SK-N-SH treated with all-trans-retinoic acid at 6 μM for 48 hours (cell line): ENCODE measurements at regions not wholly inside any gene's neighbourhood (a gene's known extent, or its start where the extent isn't known, plus 50 kb on each side); places are given as distances from the start of the nearest gene placed in this dataset.

Experiments
- ATAC-seq: fragments of 200-7000 bp; cut with Tn5 transposase; 3 replicates; pipeline ENCODE4 v1.9.1; 2020; ENCODE audit warnings: mild to moderate bottlenecking, moderate library complexity
- ARNTL ChIP-seq: fragments of 450-650 bp; formaldehyde crosslinking; IDR thresholded peaks from 2 replicates; pipeline ENCODE4 v1.5.0; 2020; ENCODE audit warnings: low read depth, mild to moderate bottlenecking, moderate library complexity, borderline replicate concordance
- BACH2 ChIP-seq: fragments of 250-450 bp; sonication (Bioruptor Pico); IDR thresholded peaks from 2 replicates; pipeline ENCODE4 v1.9.0; 2021; ENCODE audit warnings: mild to moderate bottlenecking, borderline replicate concordance
- CREB5 ChIP-seq: fragments of 250-450 bp; sonication (Bioruptor Pico); IDR thresholded peaks from 2 replicates; pipeline ENCODE4 v1.5.1; 2020; ENCODE audit warnings: low read depth, mild to moderate bottlenecking, moderate library complexity
- CSRNP3 ChIP-seq: fragments of 250-450 bp; sonication (Bioruptor Pico); IDR thresholded peaks from 2 replicates; pipeline ENCODE4 v1.5.1; 2021; ENCODE audit warnings: mild to moderate bottlenecking, moderate library complexity
- ESRRG ChIP-seq: fragments of 250-450 bp; sonication (Bioruptor Pico); IDR thresholded peaks from 2 replicates; pipeline ENCODE4 v1.6.1; 2021; ENCODE audit warnings: mild to moderate bottlenecking
- GLIS3 ChIP-seq: fragments of 250-450 bp; sonication (Bioruptor Pico); IDR thresholded peaks from 2 replicates; pipeline ENCODE4 v1.5.0; 2020; ENCODE audit warnings: mild to moderate bottlenecking, moderate library complexity
- ISL1 ChIP-seq: fragments of 250-450 bp; sonication (Bioruptor Pico); IDR thresholded peaks from 2 replicates; pipeline ENCODE4 v2.1.2; 2022; ENCODE audit warnings: mild to moderate bottlenecking, moderate library complexity
- OSR1 ChIP-seq: fragments of 250-450 bp; sonication (Bioruptor Pico); IDR thresholded peaks from 2 replicates; pipeline ENCODE4 v1.8.0; 2022; ENCODE audit warnings: moderate library complexity, mild to moderate bottlenecking, inconsistent platforms
- POU6F1 ChIP-seq: fragments of 250-450 bp; sonication (Bioruptor Pico); IDR thresholded peaks from 2 replicates; pipeline ENCODE4 v1.8.0; 2021; ENCODE audit warnings: low read depth, mild to moderate bottlenecking, moderate library complexity, borderline replicate concordance
- PPARA ChIP-seq: fragments of 250-450 bp; sonication (Bioruptor Pico); IDR thresholded peaks from 2 replicates; pipeline ENCODE4 v1.5.0; 2020; ENCODE audit warnings: mild to moderate bottlenecking, borderline replicate concordance
- SNAI2 ChIP-seq: fragments of 250-450 bp; sonication (Bioruptor Pico); IDR thresholded peaks from 2 replicates; pipeline ENCODE4 v1.5.0; 2020; ENCODE audit warnings: mild to moderate bottlenecking, moderate library complexity
- TCF4 ChIP-seq: fragments of 250-450 bp; sonication (Bioruptor Pico); IDR thresholded peaks from 2 replicates; pipeline ENCODE4 v1.8.0; 2021; ENCODE audit warnings: mild to moderate bottlenecking, moderate library complexity, borderline replicate concordance
- TOX ChIP-seq: fragments of 250-450 bp; sonication (Bioruptor Pico); IDR thresholded peaks from 2 replicates; pipeline ENCODE4 v1.8.0; 2021; ENCODE audit warnings: mild to moderate bottlenecking, moderate library complexity, borderline replicate concordance
- TSHZ2 ChIP-seq: fragments of 250-450 bp; sonication (Bioruptor Pico); IDR thresholded peaks from 2 replicates; pipeline ENCODE4 v1.5.0; 2020; ENCODE audit warnings: mild to moderate bottlenecking, moderate library complexity
- ZC3H10 ChIP-seq: fragments of 250-450 bp; sonication (Bioruptor Pico); IDR thresholded peaks from 2 replicates; pipeline ENCODE4 v1.5.1; 2021; ENCODE audit warnings: mild to moderate bottlenecking, moderate library complexity
- ZFP3 ChIP-seq: fragments of 250-450 bp; sonication (Bioruptor Pico); IDR thresholded peaks from 2 replicates; pipeline ENCODE4 v1.5.0; 2020; ENCODE audit warnings: mild to moderate bottlenecking, moderate library complexity
- ZFP30 ChIP-seq: fragments of 450-650 bp; formaldehyde crosslinking; IDR thresholded peaks from 2 replicates; pipeline ENCODE4 v1.5.0; 2022; ENCODE audit warnings: mild to moderate bottlenecking, moderate library complexity
- ZNF565 ChIP-seq: fragments of 450-650 bp; formaldehyde crosslinking; conservative IDR thresholded peaks from 2 replicates; pipeline ENCODE4 v1.5.0; 2020; ENCODE audit warnings: low read depth, mild to moderate bottlenecking, moderate library complexity
- ZNF70 ChIP-seq: fragments of 450-650 bp; formaldehyde crosslinking; IDR thresholded peaks from 2 replicates; pipeline ENCODE4 v1.5.0; 2020; ENCODE audit warnings: mild to moderate bottlenecking, moderate library complexity
- ZNF8 ChIP-seq: fragments of 450-650 bp; formaldehyde crosslinking; IDR thresholded peaks from 2 replicates; pipeline ENCODE4 v1.5.0; 2020; ENCODE audit warnings: mild to moderate bottlenecking, moderate library complexity
- TF ChIP-seq, protein P1 (sequence below): fragments of 250-450 bp; sonication (Bioruptor Pico); IDR thresholded peaks from 2 replicates; pipeline ENCODE4 v1.8.0; 2020; ENCODE audit warnings: mild to moderate bottlenecking, moderate library complexity, borderline replicate concordance

GRCh38 chr13:74253161-74253560 lies 119.0 kb upstream of the KLF12 start:
- no peak for ATAC-seq
- TF ChIP-seq ZFP30 (CRISPR knock-in tag) (no peak), POU6F1 (no peak), ZNF70 (CRISPR knock-in tag) (no peak), ZFP3 (CRISPR knock-in tag) (no peak), GLIS3 (CRISPR knock-in tag) (no peak), ARNTL (no peak), CREB5 (CRISPR knock-in tag) (no peak), ZC3H10 (CRISPR knock-in tag) (no peak), OSR1 (no peak), ESRRG (no peak), ZNF565 (CRISPR knock-in tag) (no peak), SNAI2 (CRISPR knock-in tag) (no peak), PPARA (CRISPR knock-in tag) (no peak), ISL1 (CRISPR knock-in tag) (no peak), CSRNP3 (CRISPR knock-in tag) (no peak)
- TF ChIP-seq, protein P1, sequence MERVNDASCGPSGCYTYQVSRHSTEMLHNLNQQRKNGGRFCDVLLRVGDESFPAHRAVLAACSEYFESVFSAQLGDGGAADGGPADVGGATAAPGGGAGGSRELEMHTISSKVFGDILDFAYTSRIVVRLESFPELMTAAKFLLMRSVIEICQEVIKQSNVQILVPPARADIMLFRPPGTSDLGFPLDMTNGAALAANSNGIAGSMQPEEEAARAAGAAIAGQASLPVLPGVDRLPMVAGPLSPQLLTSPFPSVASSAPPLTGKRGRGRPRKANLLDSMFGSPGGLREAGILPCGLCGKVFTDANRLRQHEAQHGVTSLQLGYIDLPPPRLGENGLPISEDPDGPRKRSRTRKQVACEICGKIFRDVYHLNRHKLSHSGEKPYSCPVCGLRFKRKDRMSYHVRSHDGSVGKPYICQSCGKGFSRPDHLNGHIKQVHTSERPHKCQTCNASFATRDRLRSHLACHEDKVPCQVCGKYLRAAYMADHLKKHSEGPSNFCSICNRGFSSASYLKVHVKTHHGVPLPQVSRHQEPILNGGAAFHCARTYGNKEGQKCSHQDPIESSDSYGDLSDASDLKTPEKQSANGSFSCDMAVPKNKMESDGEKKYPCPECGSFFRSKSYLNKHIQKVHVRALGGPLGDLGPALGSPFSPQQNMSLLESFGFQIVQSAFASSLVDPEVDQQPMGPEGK (CRISPR knock-in tag) = no peak

DNA sequence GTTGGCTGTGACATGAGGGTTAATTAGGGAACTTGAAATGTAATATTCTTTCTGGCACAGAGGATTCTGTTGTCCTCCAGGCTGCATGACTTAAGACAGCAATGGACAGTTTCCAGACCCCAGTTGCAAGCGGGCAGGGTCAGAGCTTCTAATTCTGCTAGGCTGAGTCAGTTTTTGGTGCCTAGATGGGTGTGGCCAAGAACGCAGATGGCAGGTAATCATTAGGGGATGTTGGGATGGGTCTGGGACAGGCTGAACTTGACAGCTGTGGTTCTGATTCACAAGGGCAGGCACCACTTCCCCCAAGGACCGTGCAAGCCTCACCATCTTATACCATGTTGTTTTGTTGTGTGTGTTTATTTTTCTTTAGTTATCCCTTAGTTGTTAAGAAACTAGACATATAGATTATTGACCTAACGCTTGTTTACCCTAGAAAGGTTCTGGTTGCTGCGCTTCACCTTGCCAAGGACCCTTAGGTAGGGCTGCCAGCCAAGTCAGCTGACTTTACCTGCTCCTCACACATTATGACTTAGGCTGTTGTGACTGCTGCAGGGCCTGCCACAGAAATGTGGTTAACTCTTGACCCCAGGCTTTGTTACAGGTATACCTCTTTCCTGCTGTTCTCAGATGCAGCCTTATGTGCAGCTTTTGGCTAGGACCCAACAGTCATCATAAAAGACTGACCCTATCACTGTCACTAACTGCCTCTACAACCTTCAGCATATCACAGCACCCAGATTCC lies 117.7 kb upstream of the KLF12 start:
- TF ChIP-seq ZNF565 (CRISPR knock-in tag) (no peak), CREB5 (CRISPR knock-in tag) (no peak), ZFP30 (CRISPR knock-in tag) (no peak), ZNF8 (CRISPR knock-in tag) (no peak), OSR1 (no peak), CSRNP3 (CRISPR knock-in tag) (no peak), ZFP3 (CRISPR knock-in tag) (no peak), SNAI2 (CRISPR knock-in tag) (no peak), ARNTL (no peak), BACH2 (CRISPR knock-in tag) (no peak), TCF4 (CRISPR knock-in tag) (no peak), PPARA (CRISPR knock-in tag) (no peak), TOX (no peak), ZC3H10 (CRISPR knock-in tag) (no peak), ESRRG (no peak), ZNF70 (CRISPR knock-in tag) (no peak), TSHZ2 (CRISPR knock-in tag) (no peak)

More for the DNA sequence above, 117.7 kb upstream of the KLF12 start:
- ATAC-seq = peak; percentile 69
